ENCODE measurements at regions not wholly inside any gene's neighbourhood (a gene's known extent, or its start where the extent isn't known, plus 50 kb on each side); places are given as distances from the start of the nearest gene placed in this dataset.

- TF ChIP-seq POLR2A (IDR thresholded peaks at IDR 0.05) = no peak
- no peak for TF ChIP-seq CTCF (IDR thresholded peaks at IDR 0.05)
- Histone ChIP-seq H3K27me3 (no peaks in the 10 kb centered on the region), H3K4me3 (no peak overlapping the region), H3K9me3 (no peaks in the 10 kb centered on the region), H3K36me3 (no peaks in the 10 kb centered on the region), H3K4me1 (no peaks in the 10 kb centered on the region), H3K27ac (peak overlapping the region in 2 of 4 donors; percentile 58 to 59)
- DNase-seq = no peak
These were observed 409.0 kb downstream of the LPIN1 start for GRCh38 chr2:12155303-12156051.

GRCh38 chr2:12156349-12156748, 409.9 kb downstream of the LPIN1 start:
- H3K27me3 ChIP-seq = no peaks in the 10 kb centered on the region

GRCh38 chr2:12161085-12161484, 414.7 kb downstream of the LPIN1 start:
- no peaks in the 10 kb centered on the region for H3K36me3 ChIP-seq
- DNase-seq = no peak
- H3K27ac ChIP-seq = no peak overlapping the region
- H3K9me3 ChIP-seq = no peaks in the 10 kb centered on the region
- no peaks in the 10 kb centered on the region for H3K4me1 ChIP-seq
- no peaks in the 10 kb centered on the region for H3K27me3 ChIP-seq
- TF ChIP-seq POLR2A (IDR thresholded peaks at IDR 0.05) = no peak
- TF ChIP-seq CTCF (IDR thresholded peaks at IDR 0.05) = no peak
- H3K4me3 ChIP-seq = no peak overlapping the region

More at GRCh38 chr2:12156349-12156748, 409.9 kb downstream of the LPIN1 start:
- Histone ChIP-seq H3K9me3 (no peaks in the 10 kb centered on the region), H3K4me1 (no peaks in the 10 kb centered on the region), H3K4me3 (no peak overlapping the region), H3K27ac (peak overlapping the region in 1 of 4 donors; percentile 58), H3K36me3 (no peaks in the 10 kb centered on the region)
- TF ChIP-seq CTCF (IDR thresholded peaks at IDR 0.05) (no peak), POLR2A (IDR thresholded peaks at IDR 0.05) (no peak)
- no peak for DNase-seq

- no peak for TF ChIP-seq CTCF (IDR thresholded peaks at IDR 0.05)
- no peak for TF ChIP-seq POLR2A (IDR thresholded peaks at IDR 0.05)
- H3K9me3 ChIP-seq = no peaks in the 10 kb centered on the region
- DNase-seq = no peak
- H3K27ac ChIP-seq = no peak overlapping the region
- H3K4me3 ChIP-seq = no peak overlapping the region
- H3K4me1 ChIP-seq = no peaks in the 10 kb centered on the region
- H3K36me3 ChIP-seq = no peaks in the 10 kb centered on the region
- H3K27me3 ChIP-seq = no peaks in the 10 kb centered on the region
These were observed 416.1 kb downstream of the LPIN1 start for GRCh38 chr2:12162269-12163247.

GRCh38 chr2:12163866-12164265, 417.4 kb downstream of the LPIN1 start:
- H3K4me1 ChIP-seq = no peaks in the 10 kb centered on the region
- no peak overlapping the region for H3K4me3 ChIP-seq
- H3K9me3 ChIP-seq = no peaks in the 10 kb centered on the region
- H3K27ac ChIP-seq = no peak overlapping the region
- no peaks in the 10 kb centered on the region for H3K36me3 ChIP-seq
- TF ChIP-seq POLR2A (IDR thresholded peaks at IDR 0.05) (no peak), CTCF (IDR thresholded peaks at IDR 0.05) (no peak)
- no peak for DNase-seq
- no peaks in the 10 kb centered on the region for H3K27me3 ChIP-seq

Data from Peyer's patch (tissue), 4 donors.